Activated CD4-positive, alpha-beta memory T cell treated with anti-CD3 and anti-CD28 coated beads, Interleukin-2, amount 10 ng/mL, durations not matched to agents 7 days and 5 days (primary cell): ENCODE measurements at regions not wholly inside any gene's neighbourhood (a gene's known extent, or its start where the extent isn't known, plus 50 kb on each side); places are given as distances from the start of the nearest gene placed in this dataset.

Experiments used
- CTCF ChIA-PET: fragments of 350-600 bp; sonication (Branson Sonifier 250); formaldehyde crosslinking; loops from one replicate; lab custom pipeline; 2021; ENCODE audit warnings: antibody characterized with exemption, inconsistent platforms; lab: Charles Lee
- POLR2A ChIA-PET: fragments of 350-600 bp; sonication (Branson Sonifier 250); formaldehyde crosslinking; loops from one replicate; lab custom pipeline; 2021; ENCODE audit warnings: antibody characterized with exemption; lab: Charles Lee
- DNase-seq: peaks from one replicate; pipeline ENCODE4 v3.0.0-alpha.2; 2020
- H3K27ac Mint-ChIP-seq: one replicate; pipeline ENCODE4 v1.8.0; 2021; ENCODE audit warnings: mild to moderate bottlenecking, mixed read lengths
- H3K27me3 Mint-ChIP-seq: one replicate; pipeline ENCODE4 v1.8.0; 2021; ENCODE audit warnings: mixed read lengths
- H3K36me3 Mint-ChIP-seq: one replicate; pipeline ENCODE4 v1.8.0; 2021; ENCODE audit warnings: low read depth, mixed read lengths
- H3K4me1 Mint-ChIP-seq: one replicate; pipeline ENCODE4 v1.8.0; 2021; ENCODE audit warnings: mixed read lengths
- H3K4me3 Mint-ChIP-seq: one replicate; pipeline ENCODE4 v1.8.0; 2021; ENCODE audit warnings: mild to moderate bottlenecking, mixed read lengths
- H3K9me3 Mint-ChIP-seq: one replicate; pipeline ENCODE4 v1.8.0; 2021; ENCODE audit warnings: mixed read lengths

DNA sequence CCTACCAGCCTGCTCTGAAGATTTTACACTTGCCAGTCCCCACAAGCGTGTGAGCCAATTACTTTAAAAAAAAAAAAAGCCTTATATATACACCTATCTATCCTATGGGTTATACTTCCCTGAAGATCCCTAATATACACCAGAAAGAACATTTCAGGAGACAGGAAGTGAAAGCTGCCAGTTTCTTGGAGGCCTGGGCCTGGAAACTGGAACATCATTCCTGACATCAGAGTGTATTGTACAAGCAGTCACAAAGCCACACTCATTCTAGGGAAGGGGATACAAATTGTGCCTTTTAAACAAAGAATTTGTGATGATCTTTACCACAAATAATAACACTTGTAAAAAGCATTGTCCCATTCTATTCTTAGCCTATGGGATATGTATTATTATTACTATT is 98.3 kb upstream of the FBN2 start:
- no peaks in the 10 kb centered on the region for H3K4me1 Mint-ChIP-seq
- no peak overlapping the region for H3K4me3 Mint-ChIP-seq
- POLR2A ChIA-PET, result no interaction called here
- H3K9me3 Mint-ChIP-seq, result no peaks in the 10 kb centered on the region
- H3K36me3 Mint-ChIP-seq, result no peaks in the 10 kb centered on the region
- CTCF ChIA-PET, result no interaction called here
- H3K27me3 Mint-ChIP-seq, result no peaks in the 10 kb centered on the region
- H3K27ac Mint-ChIP-seq, result no peak overlapping the region
- no peak for DNase-seq

DNA sequence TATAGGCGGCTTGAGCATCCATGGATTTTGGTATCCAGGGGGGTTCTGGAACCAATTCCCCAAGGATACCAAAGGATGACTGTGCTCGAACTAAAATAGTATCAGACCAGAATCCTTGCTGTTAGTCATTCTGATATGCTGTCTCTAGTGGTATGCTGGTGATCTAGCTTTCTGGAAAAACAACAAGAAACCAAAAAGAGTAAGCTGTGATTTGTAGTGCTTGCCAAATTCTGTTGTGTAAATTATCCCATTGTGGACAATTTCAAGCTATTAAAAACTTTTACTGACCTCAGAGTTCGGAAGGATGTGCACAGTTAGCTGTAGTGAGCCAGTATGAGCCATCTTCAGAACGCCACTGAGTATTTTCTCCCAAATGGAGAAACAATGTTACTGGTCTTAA is 99.0 kb upstream of the FBN2 start:
- no peak for DNase-seq
- H3K36me3 Mint-ChIP-seq, result no peaks in the 10 kb centered on the region
- no peak overlapping the region for H3K4me3 Mint-ChIP-seq
- ChIA-PET CTCF (no interaction called here), POLR2A (no interaction called here)
- no peaks in the 10 kb centered on the region for H3K4me1 Mint-ChIP-seq
- no peaks in the 10 kb centered on the region for H3K27me3 Mint-ChIP-seq
- no peak overlapping the region for H3K27ac Mint-ChIP-seq
- no peaks in the 10 kb centered on the region for H3K9me3 Mint-ChIP-seq

DNA sequence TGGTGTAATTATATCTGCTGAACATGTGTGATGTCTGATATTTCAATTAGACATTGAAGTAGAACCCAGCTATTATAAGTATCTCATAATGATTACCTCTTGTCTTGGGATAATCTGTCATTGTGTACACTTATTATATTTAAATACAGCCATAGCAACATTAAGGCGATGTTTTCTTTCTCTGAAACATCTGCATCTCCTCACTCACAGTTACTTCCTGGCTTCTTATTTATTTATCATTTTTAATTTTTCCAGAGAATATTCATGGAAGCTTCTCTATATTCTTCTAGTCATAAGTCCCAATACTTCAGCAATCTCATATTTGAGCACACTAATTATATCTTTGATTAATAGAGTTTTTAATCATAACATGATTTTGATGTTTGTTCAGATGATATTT is 103.8 kb upstream of the FBN2 start:
- no peak for DNase-seq
- no peak overlapping the region for H3K4me3 Mint-ChIP-seq
- H3K27ac Mint-ChIP-seq, result no peak overlapping the region
- ChIA-PET CTCF (no interaction called here), POLR2A (no interaction called here)
- H3K27me3 Mint-ChIP-seq, result no peaks in the 10 kb centered on the region
- no peaks in the 10 kb centered on the region for H3K4me1 Mint-ChIP-seq
- no peaks in the 10 kb centered on the region for H3K36me3 Mint-ChIP-seq
- no peaks in the 10 kb centered on the region for H3K9me3 Mint-ChIP-seq

DNA sequence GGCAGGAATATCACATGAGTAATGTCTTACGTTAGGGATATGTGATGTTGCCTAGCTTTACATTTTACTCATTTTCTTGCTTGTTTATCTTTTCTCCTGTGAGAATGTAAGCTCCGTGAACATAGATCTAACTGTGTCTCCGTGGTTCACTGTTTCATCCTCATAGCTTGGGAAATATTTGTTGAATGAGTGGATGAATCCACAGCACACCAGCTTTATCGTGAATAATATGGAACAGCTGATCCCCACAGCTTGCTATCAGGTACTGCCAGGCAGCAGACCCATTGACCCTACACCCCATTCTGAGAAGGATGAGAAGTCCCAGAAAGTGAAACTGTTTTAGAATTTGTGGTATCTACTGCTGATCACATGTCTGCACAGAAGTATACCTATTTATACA is 106.8 kb upstream of the FBN2 start:
- Mint-ChIP-seq H3K27ac (no peak overlapping the region), H3K36me3 (no peaks in the 10 kb centered on the region), H3K4me1 (no peaks in the 10 kb centered on the region), H3K9me3 (no peaks in the 10 kb centered on the region), H3K4me3 (no peak overlapping the region), H3K27me3 (no peaks in the 10 kb centered on the region)
- no peak for DNase-seq
- POLR2A ChIA-PET, result no interaction called here
- CTCF ChIA-PET, result no interaction called here

DNA sequence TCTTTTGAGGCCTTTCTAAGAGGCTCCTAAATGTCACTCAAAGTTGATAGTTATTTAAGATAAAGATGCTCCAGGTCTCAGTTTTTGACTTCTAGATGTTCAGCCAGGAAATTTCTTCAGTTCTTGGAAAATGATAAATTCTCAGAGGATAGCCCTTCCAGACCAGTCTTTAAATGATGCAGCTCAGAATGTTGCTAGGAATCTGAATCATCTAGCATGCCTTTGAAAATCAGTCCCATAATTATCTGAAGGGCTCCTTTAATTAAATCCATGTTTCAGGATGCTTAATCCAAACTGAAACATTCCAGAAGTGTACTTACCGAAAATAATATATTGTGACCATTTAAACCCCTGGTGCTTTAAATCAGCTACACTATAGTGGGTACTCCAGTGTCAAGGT is 107.5 kb upstream of the FBN2 start:
- CTCF ChIA-PET, result no interaction called here
- H3K27me3 Mint-ChIP-seq, result no peaks in the 10 kb centered on the region
- H3K9me3 Mint-ChIP-seq, result peaks cover 3% of the 10 kb centered on the region
- no peak overlapping the region for H3K27ac Mint-ChIP-seq
- H3K4me1 Mint-ChIP-seq, result no peaks in the 10 kb centered on the region
- no peak for DNase-seq
- no peak overlapping the region for H3K4me3 Mint-ChIP-seq
- no peaks in the 10 kb centered on the region for H3K36me3 Mint-ChIP-seq
- POLR2A ChIA-PET, result no interaction called here

DNA sequence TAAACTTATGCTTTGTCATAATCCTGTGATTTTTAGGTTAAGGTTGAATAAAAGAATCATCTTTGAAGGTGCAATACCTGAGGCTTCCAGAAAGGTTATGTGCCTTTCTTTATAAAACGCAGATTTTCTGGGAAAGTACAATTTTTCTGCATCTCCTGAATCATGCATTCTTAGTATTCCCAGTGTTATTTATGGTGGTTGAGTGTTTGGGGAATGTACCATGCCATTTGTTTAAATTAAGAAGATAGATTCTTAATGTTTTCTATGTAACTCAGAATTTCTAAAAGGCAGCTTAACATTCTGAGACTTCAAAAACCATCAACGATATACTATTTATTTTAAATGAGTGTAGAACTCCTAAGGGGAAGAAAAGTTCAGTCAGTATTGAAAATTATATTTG is 108.1 kb upstream of the FBN2 start:
- Mint-ChIP-seq H3K4me1 (no peaks in the 10 kb centered on the region), H3K36me3 (no peaks in the 10 kb centered on the region), H3K27ac (no peak overlapping the region), H3K4me3 (no peak overlapping the region), H3K9me3 (peaks cover 3% of the 10 kb centered on the region), H3K27me3 (no peaks in the 10 kb centered on the region)
- no peak for DNase-seq
- ChIA-PET POLR2A (no interaction called here), CTCF (no interaction called here)

DNA sequence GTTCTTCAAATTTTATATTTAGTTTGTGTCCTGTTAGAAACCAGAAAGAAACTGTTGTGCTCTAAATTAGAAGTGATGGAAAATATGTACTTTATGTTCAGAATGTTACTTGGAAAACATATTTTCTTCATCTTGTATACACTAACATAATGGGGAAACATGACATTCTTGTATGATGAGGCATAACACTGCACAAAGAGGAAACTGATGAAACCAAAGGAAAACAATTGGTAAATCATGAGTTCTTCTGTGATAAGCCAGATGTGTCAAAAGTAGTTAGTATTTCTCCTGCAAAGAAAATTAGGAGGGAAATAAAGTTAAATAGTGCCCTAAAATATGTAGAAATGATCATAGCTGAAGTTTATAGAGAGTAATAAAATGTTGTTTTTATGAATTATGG is 111.1 kb upstream of the FBN2 start:
- H3K27me3 Mint-ChIP-seq, result no peaks in the 10 kb centered on the region
- no peaks in the 10 kb centered on the region for H3K36me3 Mint-ChIP-seq
- no peak for DNase-seq
- ChIA-PET CTCF (no interaction called here), POLR2A (no interaction called here)
- peaks cover 5% of the 10 kb centered on the region for H3K9me3 Mint-ChIP-seq
- no peaks in the 10 kb centered on the region for H3K4me1 Mint-ChIP-seq
- H3K27ac Mint-ChIP-seq, result no peak overlapping the region
- no peak overlapping the region for H3K4me3 Mint-ChIP-seq

DNA sequence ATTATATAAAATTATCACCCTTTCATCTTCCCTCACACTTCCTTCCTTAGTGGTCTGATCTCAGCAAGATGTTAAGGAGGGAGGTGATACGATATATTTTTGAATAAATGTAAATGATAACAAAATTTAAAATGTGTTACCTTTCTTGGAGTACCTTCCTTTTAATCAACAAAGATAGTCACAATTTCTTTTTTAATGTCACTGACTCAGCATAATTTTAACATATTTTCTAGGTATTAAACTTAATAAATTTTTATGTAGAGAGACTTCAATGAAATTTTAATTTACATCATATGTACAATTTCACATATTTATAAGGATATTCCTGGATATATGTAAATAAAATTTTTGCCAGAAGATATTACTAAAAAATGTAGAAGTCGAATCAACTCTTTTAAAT is 125.0 kb upstream of the FBN2 start:
- POLR2A ChIA-PET, result no interaction called here
- no peak for DNase-seq
- CTCF ChIA-PET, result no interaction called here
- Mint-ChIP-seq H3K4me3 (no peak overlapping the region), H3K27me3 (no peaks in the 10 kb centered on the region), H3K36me3 (no peaks in the 10 kb centered on the region), H3K27ac (no peak overlapping the region), H3K4me1 (no peaks in the 10 kb centered on the region), H3K9me3 (peaks cover 3% of the 10 kb centered on the region)

DNA sequence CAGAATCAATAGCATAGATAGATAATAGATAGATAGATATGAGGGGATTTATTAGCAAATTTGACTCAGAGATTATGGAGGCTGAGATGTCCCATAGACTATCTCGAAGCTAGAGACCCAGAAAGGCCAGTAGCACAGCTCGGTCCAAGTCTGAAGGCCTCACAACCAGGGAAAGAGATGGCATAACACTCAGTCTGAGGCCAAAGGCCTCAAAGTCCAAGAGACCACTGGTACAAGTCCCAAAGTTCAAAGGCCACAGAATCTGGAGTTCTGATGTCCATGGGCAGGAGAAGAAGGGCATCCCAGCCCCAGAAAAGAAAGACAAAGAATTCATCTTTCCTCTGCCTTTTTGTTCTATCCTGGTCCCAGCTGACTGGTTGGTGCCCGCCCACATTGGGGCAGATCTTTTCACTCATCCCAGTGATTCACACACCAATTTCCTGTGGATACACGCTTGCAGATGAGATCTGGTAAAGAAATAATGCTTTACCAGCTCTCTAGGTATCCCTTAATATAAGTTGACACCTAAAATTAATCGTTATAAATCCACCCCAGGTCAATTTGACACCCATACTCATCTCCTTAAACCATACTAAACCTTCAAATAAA is 127.8 kb upstream of the FBN2 start:
- H3K4me1 Mint-ChIP-seq, result no peaks in the 10 kb centered on the region
- no peak for DNase-seq
- no peak overlapping the region for H3K4me3 Mint-ChIP-seq
- H3K27me3 Mint-ChIP-seq, result no peaks in the 10 kb centered on the region
- H3K36me3 Mint-ChIP-seq, result no peaks in the 10 kb centered on the region
- H3K9me3 Mint-ChIP-seq, result no peaks in the 10 kb centered on the region
- CTCF ChIA-PET, result no interaction called here
- POLR2A ChIA-PET, result no interaction called here
- no peak overlapping the region for H3K27ac Mint-ChIP-seq

DNA sequence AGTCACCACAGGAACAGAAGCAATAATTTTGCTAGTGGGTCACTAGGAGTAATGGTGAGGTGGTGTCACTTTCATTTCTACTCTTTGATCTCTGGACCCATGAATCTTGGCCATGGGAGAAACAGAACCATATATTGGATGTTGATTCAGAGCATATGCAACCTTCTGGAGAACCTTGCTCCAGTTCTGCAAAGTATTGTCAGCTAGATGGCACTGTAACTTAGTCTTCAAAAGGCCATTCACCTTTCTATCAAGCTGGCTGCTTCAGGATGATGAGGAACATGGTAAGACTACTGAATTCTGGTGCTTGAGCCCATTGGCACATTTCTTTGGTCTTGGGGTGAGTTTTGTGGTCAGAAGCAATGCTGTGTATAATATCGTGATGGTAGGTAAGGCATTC is 129.1 kb upstream of the FBN2 start:
- Mint-ChIP-seq H3K27ac (no peak overlapping the region), H3K9me3 (no peaks in the 10 kb centered on the region), H3K36me3 (no peaks in the 10 kb centered on the region), H3K4me1 (no peaks in the 10 kb centered on the region), H3K4me3 (no peak overlapping the region), H3K27me3 (no peaks in the 10 kb centered on the region)
- ChIA-PET CTCF (no interaction called here), POLR2A (no interaction called here)
- no peak for DNase-seq

DNA sequence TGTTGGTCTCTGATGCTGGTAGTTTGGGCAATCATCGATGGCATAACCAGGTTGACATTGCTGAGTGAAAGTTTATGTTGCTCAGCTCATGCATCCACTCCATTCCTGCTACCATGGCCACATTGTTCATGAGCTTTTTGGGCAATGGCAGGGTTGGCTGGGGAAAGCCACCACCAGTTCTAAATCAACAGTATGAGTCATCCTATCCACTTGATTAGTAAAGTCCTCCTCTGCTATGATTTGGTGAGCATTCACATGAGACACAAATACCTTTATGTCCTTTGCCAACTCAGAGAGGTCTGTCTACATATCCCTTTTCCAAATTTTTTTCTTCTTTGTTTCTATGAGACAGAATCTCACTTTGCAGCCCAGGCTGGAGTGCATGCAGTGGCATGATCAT is 129.7 kb upstream of the FBN2 start:
- ChIA-PET CTCF (no interaction called here), POLR2A (no interaction called here)
- Mint-ChIP-seq H3K27me3 (no peaks in the 10 kb centered on the region), H3K9me3 (no peaks in the 10 kb centered on the region), H3K36me3 (no peaks in the 10 kb centered on the region), H3K27ac (no peak overlapping the region), H3K4me1 (no peaks in the 10 kb centered on the region), H3K4me3 (no peak overlapping the region)
- DNase-seq, result no peak

DNA sequence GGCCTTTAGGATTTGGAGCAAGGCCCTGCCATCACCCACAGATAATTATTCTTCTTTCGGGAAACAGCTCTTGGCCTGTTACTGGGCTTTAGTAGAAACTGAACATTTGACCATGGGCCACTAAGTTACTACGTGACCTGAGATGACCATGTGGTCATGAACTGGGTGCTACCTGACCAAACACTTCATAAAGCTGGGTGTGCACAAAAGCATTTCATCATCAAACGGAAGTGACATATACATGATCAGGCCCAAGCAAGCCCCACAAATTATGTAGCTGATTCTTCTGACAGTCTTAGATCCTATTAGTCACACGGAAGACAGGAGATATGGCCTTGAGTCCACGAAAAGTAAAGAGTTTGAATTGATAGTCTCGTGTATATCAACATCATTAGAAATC is 130.9 kb upstream of the FBN2 start:
- Mint-ChIP-seq H3K4me1 (no peaks in the 10 kb centered on the region), H3K27me3 (no peaks in the 10 kb centered on the region), H3K27ac (no peak overlapping the region), H3K4me3 (no peak overlapping the region), H3K36me3 (no peaks in the 10 kb centered on the region), H3K9me3 (no peaks in the 10 kb centered on the region)
- POLR2A ChIA-PET, result no interaction called here
- CTCF ChIA-PET, result no interaction called here
- no peak for DNase-seq

DNA sequence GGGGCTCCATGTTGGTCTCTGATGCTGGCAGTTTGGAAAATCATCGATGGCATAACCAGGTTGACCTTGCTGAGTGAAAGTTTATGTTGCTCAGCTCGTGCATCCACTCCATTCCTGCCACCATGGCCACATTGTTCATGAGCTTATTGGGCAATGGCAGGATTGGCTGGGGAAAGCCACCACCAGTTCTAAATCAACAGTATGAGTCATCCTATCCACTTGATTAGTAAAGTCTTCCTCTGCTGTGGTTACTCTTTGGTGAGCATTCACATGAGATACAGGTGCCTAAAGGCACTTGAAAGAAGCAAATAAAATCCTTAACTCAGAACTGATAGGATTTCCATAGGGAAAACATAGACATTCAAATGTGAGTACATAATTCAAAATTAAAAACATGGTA is 131.8 kb upstream of the FBN2 start:
- no peaks in the 10 kb centered on the region for H3K9me3 Mint-ChIP-seq
- H3K27me3 Mint-ChIP-seq, result no peaks in the 10 kb centered on the region

DNA sequence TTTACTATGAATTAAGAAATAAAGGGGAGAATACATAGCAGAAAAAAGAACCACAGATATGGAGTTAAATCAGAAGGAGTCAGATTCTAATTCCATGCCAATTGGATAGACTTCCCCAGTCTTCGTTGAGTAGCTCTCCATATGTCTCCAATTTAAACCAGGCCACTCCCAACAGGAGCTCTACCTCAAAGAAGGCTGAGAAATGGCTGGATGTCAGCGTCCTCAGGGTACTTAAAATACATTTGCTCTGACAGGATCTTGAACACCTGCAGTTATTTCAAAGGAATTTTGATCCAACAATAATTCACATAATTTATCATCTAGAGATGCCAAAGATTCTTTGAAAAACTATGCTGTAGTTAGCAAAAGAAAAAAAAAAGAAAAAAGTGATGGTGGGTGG is 133.9 kb upstream of the FBN2 start:
- Mint-ChIP-seq H3K27ac (no peak overlapping the region), H3K36me3 (no peaks in the 10 kb centered on the region), H3K9me3 (no peaks in the 10 kb centered on the region), H3K4me3 (no peak overlapping the region), H3K4me1 (no peaks in the 10 kb centered on the region), H3K27me3 (no peaks in the 10 kb centered on the region)
- POLR2A ChIA-PET, result no interaction called here
- DNase-seq, result no peak
- CTCF ChIA-PET, result no interaction called here

More for the DNA sequence above, 131.8 kb upstream of the FBN2 start:
- no peaks in the 10 kb centered on the region for H3K4me1 Mint-ChIP-seq
- POLR2A ChIA-PET, result no interaction called here
- CTCF ChIA-PET, result no interaction called here
- H3K4me3 Mint-ChIP-seq, result no peak overlapping the region
- DNase-seq, result no peak
- H3K27ac Mint-ChIP-seq, result no peak overlapping the region
- no peaks in the 10 kb centered on the region for H3K36me3 Mint-ChIP-seq

DNA sequence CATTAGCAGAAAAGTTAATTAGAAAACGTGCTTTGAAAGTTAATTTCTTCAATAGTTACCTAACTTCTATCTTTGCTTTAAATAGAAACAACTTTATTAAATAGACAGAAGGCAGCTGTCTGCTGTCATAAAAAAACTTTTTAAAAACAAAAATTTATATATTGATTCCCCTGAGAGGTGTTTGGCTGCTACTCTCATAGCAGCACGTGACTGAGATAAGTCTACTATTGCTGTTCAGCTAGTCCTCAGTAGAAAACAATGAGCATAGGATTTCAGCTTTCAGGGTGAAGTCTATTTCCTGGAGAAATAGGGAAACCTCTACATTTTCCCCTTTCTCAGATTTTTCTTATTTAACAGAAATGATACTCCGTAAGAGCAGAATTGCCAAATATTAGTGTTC is 135.0 kb upstream of the FBN2 start:
- CTCF ChIA-PET, result no interaction called here
- Mint-ChIP-seq H3K27me3 (no peaks in the 10 kb centered on the region), H3K4me1 (no peaks in the 10 kb centered on the region), H3K4me3 (no peak overlapping the region), H3K27ac (no peak overlapping the region), H3K9me3 (no peaks in the 10 kb centered on the region), H3K36me3 (no peaks in the 10 kb centered on the region)
- POLR2A ChIA-PET, result no interaction called here
- DNase-seq, result no peak
